ENCODE measurements at regions not wholly inside any gene's neighbourhood (a gene's known extent, or its start where the extent isn't known, plus 50 kb on each side); places are given as distances from the start of the nearest gene placed in this dataset.

- TF ChIP-seq POLR2A (IDR thresholded peaks at IDR 0.05; ENCODE audit: low read depth, low read length) (no peak), POLR2AphosphoS5 (IDR thresholded peaks at IDR 0.05; ENCODE audit: low read depth, low read length) (no peak)
These were observed 387.8 kb downstream of the IRS1 start for GRCh38 chr2:226411727-226412360.
